ENCODE measurements at regions not wholly inside any gene's neighbourhood (a gene's known extent, or its start where the extent isn't known, plus 50 kb on each side); places are given as distances from the start of the nearest gene placed in this dataset.

GRCh38 chr5:108681079-108681921 is 66.4 kb upstream of the FER start:
- Histone ChIP-seq H3K9me3 (no peaks in the 10 kb centered on the region), H3K36me3 (ENCODE audit: low read depth) (no peaks in the 10 kb centered on the region), H3K4me3 (no peak overlapping the region), H3K4me1 (ENCODE audit: low read depth) (no peaks in the 10 kb centered on the region)
- ATAC-seq (peak; percentile 85), DNase-seq (peak in 1 of 3 donors; percentile 74)
- peak; percentile 33 for TF ChIP-seq CTCF (IDR thresholded peaks at IDR 0.05)
- intact Hi-C loops (cut with DNase I, micrococcal nuclease), result no loop called here

- TF ChIP-seq CTCF (IDR thresholded peaks at IDR 0.05), result no peak
- H3K9me3 ChIP-seq, result no peaks in the 10 kb centered on the region
- ATAC-seq (no peak), DNase-seq (no peak)
- no peaks in the 10 kb centered on the region for H3K36me3 ChIP-seq (ENCODE audit: low read depth)
- H3K4me1 ChIP-seq (ENCODE audit: low read depth), result no peaks in the 10 kb centered on the region
- intact Hi-C loops (cut with DNase I, micrococcal nuclease), result no loop called here
- no peak overlapping the region for H3K4me3 ChIP-seq
Observed at GRCh38 chr5:108678091-108678490, 69.6 kb upstream of the FER start.

GRCh38 chr5:108675736-108676135 is 72.0 kb upstream of the FER start:
- Histone ChIP-seq H3K36me3 (ENCODE audit: low read depth) (no peaks in the 10 kb centered on the region), H3K4me3 (no peak overlapping the region), H3K4me1 (ENCODE audit: low read depth) (no peaks in the 10 kb centered on the region), H3K9me3 (no peaks in the 10 kb centered on the region)
- DNase-seq (no peak), ATAC-seq (no peak)
- no peak for TF ChIP-seq CTCF (IDR thresholded peaks at IDR 0.05)
- intact Hi-C loops (cut with DNase I, micrococcal nuclease), result no loop called here

- no peak for DNase-seq
- ATAC-seq, result no peak
- H3K36me3 ChIP-seq (ENCODE audit: low read depth), result no peaks in the 10 kb centered on the region
- no peak for TF ChIP-seq CTCF (IDR thresholded peaks at IDR 0.05)
- H3K4me1 ChIP-seq (ENCODE audit: low read depth), result no peaks in the 10 kb centered on the region
- H3K9me3 ChIP-seq, result no peaks in the 10 kb centered on the region
- H3K4me3 ChIP-seq, result no peak overlapping the region
- intact Hi-C loops (cut with DNase I, micrococcal nuclease), result no loop called here
Observed at GRCh38 chr5:108672639-108673038, 75.1 kb upstream of the FER start.

- DNase-seq, result no peak
- intact Hi-C loops (cut with DNase I, micrococcal nuclease), result no loop called here
- no peaks in the 10 kb centered on the region for H3K9me3 ChIP-seq
- H3K4me1 ChIP-seq (ENCODE audit: low read depth), result no peaks in the 10 kb centered on the region
- no peaks in the 10 kb centered on the region for H3K36me3 ChIP-seq (ENCODE audit: low read depth)
- no peak for ATAC-seq
- no peak overlapping the region for H3K4me3 ChIP-seq
- TF ChIP-seq CTCF (IDR thresholded peaks at IDR 0.05), result no peak
Observed at GRCh38 chr5:108670591-108671289, 77.0 kb upstream of the FER start.

All from mucosa of descending colon (tissue), 3 donors.